SK-N-SH (cell line): ENCODE measurements at regions not wholly inside any gene's neighbourhood (a gene's known extent, or its start where the extent isn't known, plus 50 kb on each side); places are given as distances from the start of the nearest gene placed in this dataset.
"Not testable (repeated sequence)": the region's sequence is repeated elsewhere in the genome, so short reads cannot be mapped to it uniquely, and the experiment has no call there.

Experiments
- CTCF ChIA-PET: fragments of 300-600, 350-600 bp; formaldehyde crosslinking; extraction: SDS; loops from one replicate; lab custom pipeline; 2021; lab: Yijun Ruan, JAX
- POLR2A ChIA-PET: fragments of 350-600 bp; sonication (Branson Sonifier 250); formaldehyde crosslinking; extraction: SDS; loops from one replicate; lab custom pipeline; 2020; ENCODE audit warnings: antibody characterized with exemption, inconsistent platforms; lab: Yijun Ruan, JAX
- DNase-seq: peaks from one replicate; pipeline ENCODE4 v3.0.0; 2012
- H2AFZ ChIP-seq: fragments of 200-600 bp; sonication (generic); 2 replicates; pipeline ENCODE4 v1.8.1; 2016; ENCODE audit warnings: antibody characterized with exemption, mild to moderate bottlenecking, low read depth
- H3F3A ChIP-seq: fragments of 200-600 bp; sonication (generic); replicated peaks from 2 replicates; pipeline ENCODE3; 2016; ENCODE audit warnings: antibody characterized with exemption, mild to moderate bottlenecking; ENCODE audit not compliant: insufficient read depth
- H3K27ac ChIP-seq, 2 experiments: fragments of 200-500 bp in 1 of 2; fragments of 200-600 bp in 1 of 2; sonication (Bioruptor generic) in 1 of 2; sonication (generic), shearing (Covaris generic) in 1 of 2; 2 replicates each; pipeline versions ENCODE4 v1.5.1 to v1.6.1; 2014 to 2016; ENCODE audit warnings: low read depth in 2 of 2, inconsistent platforms in 1 of 2, low read length in 1 of 2, mild to moderate bottlenecking in 1 of 2, mixed read lengths in 1 of 2
- H3K27me3 ChIP-seq: fragments of 200-600 bp; sonication (generic), shearing (Covaris generic); 2 replicates; pipeline ENCODE4 v1.6.1; 2016; ENCODE audit warnings: mixed run types; ENCODE audit not compliant: insufficient read depth
- H3K36me3 ChIP-seq, 2 experiments: fragments of 200-500 bp in 1 of 2; fragments of 200-600 bp in 1 of 2; sonication (Bioruptor generic) in 1 of 2; sonication (generic) in 1 of 2; replicated peaks in 1 of 2; 2 replicates each; pipeline versions ENCODE3 to v1.5.1; 2014 to 2016; ENCODE audit warnings: low read length in 1 of 2, mild to moderate bottlenecking in 1 of 2; ENCODE audit not compliant: insufficient read depth in 2 of 2, control insufficient read depth in 1 of 2
- H3K4me1 ChIP-seq, 2 experiments: fragments of 200-500 bp in 1 of 2; fragments of 200-600 bp in 1 of 2; sonication (Bioruptor generic) in 1 of 2; sonication (generic), shearing (Covaris generic) in 1 of 2; 2 replicates each; pipeline versions ENCODE4 v1.5.1 to v1.6.1; 2014 to 2016; ENCODE audit warnings: low read depth in 1 of 2, low read length in 1 of 2, mixed run types in 1 of 2; ENCODE audit not compliant: insufficient read depth in 2 of 2, control insufficient read depth in 1 of 2
- H3K4me2 ChIP-seq: fragments of 200-600 bp; sonication (generic), shearing (Covaris generic); 2 replicates; pipeline ENCODE4 v1.6.1; 2017; ENCODE audit warnings: mixed run types
- H3K4me3 ChIP-seq, 2 experiments: fragments of 200-500 bp in 1 of 2; fragments of 200-600 bp in 1 of 2; sonication (Bioruptor generic) in 1 of 2; sonication (generic), shearing (Covaris generic) in 1 of 2; 2 replicates each; pipeline versions ENCODE4 v1.5.1 to v1.8.1; 2014 to 2016; ENCODE audit warnings: low read depth in 2 of 2, inconsistent platforms in 1 of 2, low read length in 1 of 2, mild to moderate bottlenecking in 1 of 2, mixed read lengths in 1 of 2, moderate library complexity in 1 of 2
- H3K79me2 ChIP-seq: fragments of 200-600 bp; sonication (generic); 2 replicates; pipeline ENCODE4 v1.8.1; 2017; ENCODE audit warnings: mild to moderate bottlenecking; ENCODE audit not compliant: insufficient read depth
- H3K9ac ChIP-seq: fragments of 200-600 bp; sonication (generic); 2 replicates; pipeline ENCODE4 v1.6.1; 2017; ENCODE audit warnings: mixed run types
- H3K9me2 ChIP-seq: fragments of 200-600 bp; sonication (generic); 2 replicates; pipeline ENCODE4 v1.6.1; 2017; ENCODE audit warnings: mixed run types
- H3K9me3 ChIP-seq: fragments of 200-600 bp; sonication (generic); 2 replicates; pipeline ENCODE4 v1.6.1; 2017; ENCODE audit warnings: mixed run types, mild to moderate bottlenecking, moderate library complexity
- H4K20me1 ChIP-seq: fragments of 200-600 bp; sonication (generic); 2 replicates; pipeline ENCODE4 v1.6.1; 2017; ENCODE audit warnings: mild to moderate bottlenecking, mixed run types; ENCODE audit not compliant: insufficient read depth
- CTCF ChIP-seq: fragments of 200-600 bp; sonication (generic); IDR thresholded peaks from 2 replicates; pipeline ENCODE4 v1.6.1; 2017; ENCODE audit warnings: antibody characterized with exemption, mild to moderate bottlenecking, moderate library complexity
- FOXJ3 ChIP-seq: sonication (generic); formaldehyde crosslinking; IDR thresholded peaks from 2 replicates; pipeline ENCODE4 v1.5.1; 2020; ENCODE audit warnings: mild to moderate bottlenecking, missing genetic modification reagents
- GABPA ChIP-seq: IDR thresholded peaks from 2 replicates; pipeline ENCODE4 v1.4.0; 2012; ENCODE audit warnings: low read depth, mild to moderate bottlenecking
- IRF3 ChIP-seq: fragments of 150-350 bp; IDR thresholded peaks from 2 replicates; pipeline ENCODE4 v1.6.1; 2016; ENCODE audit warnings: mild to moderate bottlenecking, low read depth, low read length
- NRF1 ChIP-seq: IDR thresholded peaks from 2 replicates; pipeline ENCODE4 v1.6.1; 2012; ENCODE audit warnings: low read depth, mild to moderate bottlenecking, low read length
- PBX3 ChIP-seq: IDR thresholded peaks from 2 replicates; pipeline ENCODE4; 2012
- RAD21 ChIP-seq: IDR thresholded peaks from 2 replicates; pipeline ENCODE4 v1.6.1; 2012; ENCODE audit warnings: mild to moderate bottlenecking, low read length
- RFX5 ChIP-seq: IDR thresholded peaks from 2 replicates; pipeline ENCODE4 v1.6.1; 2012; ENCODE audit warnings: mild to moderate bottlenecking, improper control_type of control experiment, low read length
- SIN3A ChIP-seq: IDR thresholded peaks from 2 replicates; pipeline ENCODE4 v1.6.1; 2012; ENCODE audit warnings: low read depth, mild to moderate bottlenecking, low read length, moderate library complexity, borderline replicate concordance
- TAF1 ChIP-seq: IDR thresholded peaks from 2 replicates; pipeline ENCODE4 v1.6.1; 2012; ENCODE audit warnings: low read depth, mild to moderate bottlenecking, low read length, moderate library complexity, borderline replicate concordance
- TCF12 ChIP-seq: IDR thresholded peaks from 2 replicates; pipeline ENCODE4 v1.4.0; 2012
- USF1 ChIP-seq: IDR thresholded peaks from 2 replicates; pipeline ENCODE4 v1.4.0; 2012; ENCODE audit warnings: low read depth, borderline replicate concordance
- USF2 ChIP-seq: fragments of 150-350 bp; IDR thresholded peaks from 2 replicates; pipeline ENCODE4 v1.6.1; 2017; ENCODE audit warnings: antibody characterized with exemption, low read length, low read depth, borderline replicate concordance
- WGBS: methylation state at CpG from one replicate; pipeline ENCODE4 v1.1.6; 2017; ENCODE audit warnings: low lambda C conversion rate; 5-methylcytosine and 5-hydroxymethylcytosine counted together

GRCh38 chr2:126154256-126154785 is 501.6 kb upstream of the GYPC start:
- Histone ChIP-seq H3F3A (no peaks in the 10 kb centered on the region), H3K4me1 (no peaks in the 10 kb centered on the region), H3K27me3 (no peaks in the 10 kb centered on the region), H4K20me1 (no peaks in the 10 kb centered on the region), H3K9me2 (no peaks in the 10 kb centered on the region), H3K36me3 (no peaks in the 10 kb centered on the region), H3K79me2 (no peaks in the 10 kb centered on the region), H3K9ac (no peak overlapping the region), H3K4me3 (no peak overlapping the region), H3K4me2 (no peak overlapping the region), H3K9me3 (no peaks in the 10 kb centered on the region), H2AFZ (no peak overlapping the region), H3K27ac (no peak overlapping the region)
- POLR2A ChIA-PET, result no interaction called here
- no peak for DNase-seq
- 33% methylated on average over 1 of the region's 1 CpG for WGBS
- TF ChIP-seq TCF12, result no peak
- no peak for TF ChIP-seq TAF1
- TF ChIP-seq GABPA, result no peak
- no peak for TF ChIP-seq USF2
- TF ChIP-seq SIN3A, result no peak
- TF ChIP-seq NRF1, result no peak
- TF ChIP-seq RFX5, result no peak
- TF ChIP-seq PBX3, result no peak
- TF ChIP-seq RAD21, result no peak
- no peak for TF ChIP-seq USF1
- no peak for TF ChIP-seq CTCF
- TF ChIP-seq IRF3, result no peak
- no peak for TF ChIP-seq FOXJ3
- CTCF ChIA-PET, result no interaction called here

GRCh38 chr2:126160950-126161349 is 495.0 kb upstream of the GYPC start:
- H3K27ac ChIP-seq, H3K4me1 ChIP-seq, DNase-seq, H3K9ac ChIP-seq, H3F3A ChIP-seq, POLR2A ChIA-PET, H3K9me3 ChIP-seq, H3K27me3 ChIP-seq, H3K4me3 ChIP-seq, H3K79me2 ChIP-seq, H2AFZ ChIP-seq, H3K36me3 ChIP-seq, H4K20me1 ChIP-seq, H3K9me2 ChIP-seq, CTCF ChIA-PET, H3K4me2 ChIP-seq: not testable (repeated sequence)
- WGBS, result 32% methylated on average over 4 of the region's 4 CpGs
